ENCODE measurements at regions not wholly inside any gene's neighbourhood (a gene's known extent, or its start where the extent isn't known, plus 50 kb on each side); places are given as distances from the start of the nearest gene placed in this dataset.

DNA sequence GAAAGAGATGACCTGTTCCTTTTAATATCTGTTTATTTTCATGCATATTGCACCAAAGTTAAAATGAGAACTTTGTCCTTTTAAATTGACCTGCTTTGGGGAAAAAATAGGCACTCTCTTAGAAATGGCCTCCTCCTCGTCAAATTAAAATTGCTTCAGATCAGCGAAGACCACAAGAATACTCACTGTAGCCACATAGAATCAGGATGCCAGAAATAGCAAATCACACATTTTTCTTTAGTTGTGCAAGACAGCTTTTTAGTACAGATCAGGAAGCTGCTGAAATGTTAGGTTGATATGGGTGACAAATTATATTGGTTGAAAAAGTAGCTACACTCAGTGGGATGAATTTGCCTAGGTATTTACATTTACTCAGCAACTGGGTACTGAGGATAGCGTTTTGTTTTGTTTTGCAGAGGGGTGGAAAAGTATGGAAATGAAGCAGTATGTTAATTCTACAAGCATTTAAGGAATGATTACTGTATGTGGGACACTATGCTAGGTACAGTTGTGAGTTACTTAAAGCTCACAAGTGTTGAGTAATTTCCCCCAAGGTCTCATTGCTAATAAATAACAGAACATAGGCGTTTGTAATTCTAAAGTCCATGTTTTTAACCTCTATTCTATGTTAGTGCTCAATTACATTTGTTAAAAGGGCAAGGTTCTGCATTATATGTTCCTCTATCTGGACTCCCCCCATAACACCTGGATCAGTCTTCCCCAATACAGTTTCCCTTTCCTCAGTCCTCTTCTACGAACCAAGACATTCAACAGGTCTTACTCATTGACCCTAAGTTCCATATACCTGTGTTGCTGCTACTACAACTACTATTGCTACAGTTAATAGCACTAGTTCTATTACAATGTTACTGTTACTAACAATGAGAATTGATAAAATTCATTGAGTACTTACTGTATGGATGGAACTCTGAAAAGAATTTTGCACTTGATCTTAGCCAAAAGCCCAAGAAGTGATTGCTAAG lies 99.4 kb upstream of the S1PR1 start:
- TF ChIP-seq, protein P1, sequence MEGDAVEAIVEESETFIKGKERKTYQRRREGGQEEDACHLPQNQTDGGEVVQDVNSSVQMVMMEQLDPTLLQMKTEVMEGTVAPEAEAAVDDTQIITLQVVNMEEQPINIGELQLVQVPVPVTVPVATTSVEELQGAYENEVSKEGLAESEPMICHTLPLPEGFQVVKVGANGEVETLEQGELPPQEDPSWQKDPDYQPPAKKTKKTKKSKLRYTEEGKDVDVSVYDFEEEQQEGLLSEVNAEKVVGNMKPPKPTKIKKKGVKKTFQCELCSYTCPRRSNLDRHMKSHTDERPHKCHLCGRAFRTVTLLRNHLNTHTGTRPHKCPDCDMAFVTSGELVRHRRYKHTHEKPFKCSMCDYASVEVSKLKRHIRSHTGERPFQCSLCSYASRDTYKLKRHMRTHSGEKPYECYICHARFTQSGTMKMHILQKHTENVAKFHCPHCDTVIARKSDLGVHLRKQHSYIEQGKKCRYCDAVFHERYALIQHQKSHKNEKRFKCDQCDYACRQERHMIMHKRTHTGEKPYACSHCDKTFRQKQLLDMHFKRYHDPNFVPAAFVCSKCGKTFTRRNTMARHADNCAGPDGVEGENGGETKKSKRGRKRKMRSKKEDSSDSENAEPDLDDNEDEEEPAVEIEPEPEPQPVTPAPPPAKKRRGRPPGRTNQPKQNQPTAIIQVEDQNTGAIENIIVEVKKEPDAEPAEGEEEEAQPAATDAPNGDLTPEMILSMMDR (IDR thresholded peaks at IDR 0.05): no peak
- TF ChIP-seq POLR2AphosphoS5 (IDR thresholded peaks at IDR 0.05) (no peak), EP300 (IDR thresholded peaks at IDR 0.05) (no peak)

Data from sigmoid colon (tissue), 4 donors.